NCI-H82 treated with DMSO at 0.1 percent for 48 hours (cell line): ENCODE measurements at regions not wholly inside any gene's neighbourhood (a gene's known extent, or its start where the extent isn't known, plus 50 kb on each side); places are given as distances from the start of the nearest gene placed in this dataset.

Experiments used
- DNase-seq: peaks from one replicate; lab custom pipeline; 2025; ENCODE audit not compliant: unreplicated experiment; lab: John Stamatoyannopoulos, UW

DNA sequence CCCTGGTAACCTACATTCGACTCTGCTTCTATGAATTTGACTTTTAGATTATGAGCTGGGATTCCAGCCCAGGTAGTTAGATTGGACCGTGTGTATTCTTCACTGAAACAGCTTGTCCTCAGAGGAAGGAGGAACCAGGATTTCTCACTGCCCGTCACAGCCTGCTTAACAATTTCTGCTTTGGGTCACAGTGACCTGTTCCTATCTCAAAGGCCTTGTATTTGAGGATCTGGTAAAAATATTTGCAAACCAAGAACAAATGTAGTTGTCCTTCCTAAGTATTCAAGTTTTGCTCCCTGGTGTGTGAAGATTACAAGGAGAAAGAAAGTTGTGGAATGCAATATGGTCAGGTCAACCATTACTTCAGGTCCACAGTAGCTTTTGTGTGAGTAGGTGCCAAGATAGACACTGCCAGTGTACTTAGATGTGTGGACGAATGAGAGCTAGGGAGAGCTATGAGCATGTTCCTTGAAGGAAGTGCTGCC lies 55.1 kb downstream of the KIF4B start:
- no peak for DNase-seq

DNA sequence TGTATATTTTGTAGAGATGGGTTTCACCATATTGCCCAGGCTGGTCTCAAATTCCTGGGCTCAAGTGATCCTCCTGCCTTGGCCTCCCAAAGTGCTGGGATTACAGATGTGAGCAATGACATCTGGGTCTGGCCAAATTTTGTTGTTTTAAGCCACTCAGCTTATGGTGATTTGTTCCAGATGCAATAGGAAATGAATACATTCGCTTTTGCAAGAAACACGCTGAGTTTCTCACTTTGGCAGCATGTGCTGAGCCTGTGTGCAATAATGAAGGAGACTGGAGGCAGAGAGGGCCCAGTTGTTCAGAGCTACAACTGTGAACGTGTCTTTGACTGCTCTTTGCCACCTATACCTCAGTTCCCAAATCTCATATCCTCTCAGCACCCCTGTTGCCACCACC lies 56.4 kb downstream of the KIF4B start:
- DNase-seq: no peak

DNA sequence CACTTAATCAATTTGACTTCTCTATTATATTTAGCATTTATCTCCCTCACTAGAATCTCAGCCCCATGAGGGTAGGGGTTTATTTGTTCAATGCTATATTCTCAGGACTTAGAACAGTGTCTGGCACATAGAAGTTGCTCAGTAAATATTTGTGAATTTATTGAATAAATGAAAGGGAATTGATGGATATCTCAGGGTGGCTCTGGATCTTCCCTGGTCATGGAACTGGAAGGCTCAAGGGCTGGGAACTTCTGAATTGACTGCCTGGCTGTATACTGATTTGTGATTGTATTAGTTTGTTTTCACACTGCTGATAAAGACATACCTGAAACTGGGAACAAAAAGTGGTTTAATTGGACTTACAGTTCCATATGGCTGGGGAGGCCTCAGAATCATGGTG lies 57.2 kb downstream of the KIF4B start:
- DNase-seq: no peak

DNA sequence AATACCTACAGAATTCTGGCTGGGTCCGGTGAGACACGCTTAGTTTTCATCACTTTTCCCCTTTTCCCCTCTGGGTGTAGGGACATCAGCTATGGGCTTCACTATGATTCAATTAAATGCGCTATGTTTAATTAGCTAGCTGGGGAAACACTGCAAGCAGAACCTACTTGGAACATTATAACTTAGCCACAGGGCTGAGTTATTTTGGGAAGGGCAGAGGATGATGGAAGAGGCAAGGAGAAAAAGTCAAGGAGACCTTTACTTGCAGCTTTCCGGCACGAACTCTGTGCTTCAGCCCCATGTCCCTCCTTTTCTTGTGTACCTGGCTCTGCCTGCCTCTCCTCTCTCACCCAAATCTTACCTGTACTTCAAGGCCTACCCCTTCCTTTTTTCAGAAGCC lies 62.8 kb downstream of the KIF4B start:
- DNase-seq: no peak

- DNase-seq: no peak
Measured at GRCh38 chr5:155079698-155080097, 66.1 kb downstream of the KIF4B start.

DNA sequence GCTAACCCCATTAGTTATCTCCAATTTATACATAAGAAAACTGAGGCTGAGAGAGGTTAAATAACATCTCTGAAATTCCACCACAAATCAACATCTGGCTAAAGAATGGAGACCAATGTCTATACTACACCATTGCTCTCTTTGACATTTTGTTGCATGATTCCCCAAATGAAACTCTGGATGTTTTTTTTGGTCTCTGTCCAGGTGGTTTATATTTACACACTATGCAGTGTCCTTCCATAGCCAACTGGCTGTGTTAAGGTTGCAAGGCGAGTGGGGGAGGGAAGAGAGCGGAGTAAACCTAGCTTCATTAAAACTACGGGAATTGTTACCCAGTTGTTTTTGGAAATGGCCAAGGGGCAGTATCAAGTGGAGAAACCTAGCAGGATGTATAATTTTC lies 67.2 kb downstream of the KIF4B start:
- DNase-seq: no peak

DNA sequence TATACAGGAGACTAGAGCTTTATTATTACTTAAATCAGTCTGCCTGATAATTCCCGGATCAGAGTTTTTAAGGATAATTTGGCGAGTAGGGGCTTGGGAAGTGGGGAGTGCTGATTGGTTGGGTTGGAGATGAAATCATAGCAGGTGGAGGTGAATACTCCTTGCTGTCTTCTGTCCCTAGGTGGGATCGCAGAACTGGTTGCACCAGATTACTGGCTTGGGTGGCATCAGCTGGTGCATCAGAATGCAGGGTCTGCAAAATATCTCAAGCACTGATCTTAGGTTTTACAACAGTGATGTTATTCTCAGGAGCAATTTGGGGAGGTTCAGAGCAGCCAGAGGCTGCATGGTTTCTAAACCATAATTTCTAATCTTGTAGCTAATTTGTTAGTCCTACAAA lies 68.1 kb downstream of the KIF4B start:
- no peak for DNase-seq

GRCh38 chr5:155082401-155082800 lies 68.8 kb downstream of the KIF4B start:
- DNase-seq: no peak

DNA sequence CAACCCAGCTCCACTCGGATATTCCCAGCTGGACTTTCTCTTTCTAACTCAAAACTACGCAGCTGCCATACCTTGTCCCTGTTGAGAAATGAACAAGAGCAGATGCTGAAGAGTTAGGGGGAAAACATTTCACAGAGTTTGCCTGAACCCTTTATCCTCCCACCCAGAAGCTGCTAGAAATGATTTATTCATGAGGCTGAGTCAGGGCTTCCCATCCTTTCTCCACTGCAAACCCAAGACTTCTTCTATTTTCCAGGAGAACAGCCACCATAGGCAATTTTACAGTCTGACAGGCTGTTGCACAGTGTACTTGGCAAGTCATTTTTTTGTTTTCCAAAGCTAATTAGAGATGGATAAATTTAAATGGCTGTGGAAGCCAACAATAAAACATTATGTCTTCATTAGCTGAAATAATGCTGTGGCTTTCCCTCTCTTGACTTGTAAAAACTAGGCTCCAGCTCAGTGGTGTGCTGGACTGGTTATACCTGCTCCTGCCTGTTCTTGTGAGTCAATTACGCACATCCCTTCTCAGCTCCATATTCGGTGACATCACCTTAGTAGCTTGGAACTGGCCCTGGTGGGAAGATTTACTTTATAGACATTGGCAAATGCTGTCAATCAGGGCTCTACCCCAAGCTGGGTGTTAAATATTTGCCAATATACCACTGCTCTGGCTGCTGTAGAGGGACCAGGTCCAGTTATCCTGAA lies 71.9 kb downstream of the KIF4B start:
- DNase-seq: no peak

GRCh38 chr5:155087036-155087435 lies 73.5 kb downstream of the KIF4B start:
- no peak for DNase-seq

DNA sequence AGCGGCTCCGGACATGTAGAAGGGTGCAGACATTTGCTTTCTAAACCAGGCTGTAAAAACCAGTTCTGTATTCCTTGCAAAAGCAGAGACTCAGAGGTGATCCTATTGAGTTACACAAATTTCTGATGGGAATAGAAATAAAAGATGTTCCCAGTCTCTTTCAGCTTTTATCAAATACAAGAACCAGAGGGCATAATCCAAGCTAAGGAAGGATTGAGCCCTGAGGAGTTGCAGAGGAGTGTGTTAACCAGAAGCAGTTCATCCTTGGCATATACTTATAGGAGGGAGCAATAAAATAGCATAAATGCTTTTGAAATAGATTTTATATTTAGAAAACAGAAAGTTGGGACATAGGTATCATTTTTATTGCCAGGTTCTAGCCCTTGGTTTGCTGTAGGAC lies 75.3 kb downstream of the KIF4B start:
- no peak for DNase-seq

GRCh38 chr5:155089643-155090042 lies 76.1 kb downstream of the KIF4B start:
- no peak for DNase-seq

GRCh38 chr5:155091063-155091648 lies 77.6 kb downstream of the KIF4B start:
- DNase-seq: no peak

DNA sequence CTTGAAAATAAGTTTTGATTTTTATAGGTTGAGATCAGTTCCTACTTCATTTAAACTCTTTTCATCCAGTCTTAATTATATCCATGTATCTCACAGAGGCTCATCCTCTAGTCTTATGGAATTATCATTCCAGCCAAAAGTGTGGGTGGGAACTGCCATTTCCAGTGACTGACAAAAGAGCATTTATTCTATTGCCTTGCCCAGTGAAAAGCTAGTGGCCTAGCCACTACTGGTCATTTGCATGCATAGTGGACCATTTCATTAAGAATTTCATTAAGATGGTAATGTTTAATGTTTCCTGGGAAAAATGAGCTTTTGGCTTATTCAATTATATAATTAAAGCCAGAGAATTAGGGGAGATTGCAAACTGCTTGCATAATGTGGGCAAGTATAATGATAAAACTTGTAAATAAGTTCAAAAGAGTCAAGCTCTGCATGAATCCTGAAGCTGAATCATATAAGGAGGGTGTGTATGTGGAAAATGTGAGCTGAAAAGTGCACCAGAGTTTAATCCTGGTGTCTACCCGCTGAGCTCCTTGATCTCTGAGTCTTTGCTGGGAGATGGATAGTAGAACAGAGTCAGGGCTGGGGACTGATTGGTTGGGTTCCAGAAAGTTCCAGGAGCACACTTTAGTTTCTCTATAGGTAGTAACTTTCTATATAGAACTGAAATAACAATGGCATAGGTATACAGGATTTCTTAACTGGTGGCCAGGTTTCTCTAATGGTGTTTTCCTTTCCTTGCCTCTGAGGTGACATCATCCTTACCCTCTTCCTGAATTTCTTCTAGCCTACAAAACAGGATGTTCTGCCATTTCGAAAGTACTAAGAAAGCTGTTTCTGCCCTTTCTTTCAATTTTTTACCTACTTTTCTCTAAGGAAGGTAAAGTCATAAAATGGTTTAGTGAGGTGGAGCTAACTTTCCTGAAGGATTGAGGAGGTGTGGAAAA lies 78.5 kb downstream of the KIF4B start:
- no peak for DNase-seq

DNA sequence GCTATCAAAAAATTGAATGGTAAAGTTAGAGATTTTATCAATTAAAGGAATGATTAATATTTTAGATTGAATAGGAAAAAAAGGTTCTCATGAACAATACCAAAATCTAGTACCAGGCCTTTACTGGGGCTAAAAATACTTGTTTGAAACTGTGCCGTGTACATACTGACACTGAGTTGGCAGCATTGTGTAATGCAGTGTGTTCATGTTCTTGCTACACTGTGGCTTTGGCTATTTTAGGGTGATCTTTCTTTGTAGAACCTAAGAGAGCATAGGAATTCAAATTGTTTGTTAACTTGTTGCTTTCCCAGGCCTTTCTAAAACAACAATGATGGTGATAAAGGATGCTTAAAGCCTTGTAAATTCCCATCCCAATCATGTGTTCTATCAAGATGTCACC lies 80.9 kb downstream of the KIF4B start:
- DNase-seq: no peak

GRCh38 chr5:155097995-155098394 lies 84.4 kb downstream of the KIF4B start:
- DNase-seq: no peak

DNA sequence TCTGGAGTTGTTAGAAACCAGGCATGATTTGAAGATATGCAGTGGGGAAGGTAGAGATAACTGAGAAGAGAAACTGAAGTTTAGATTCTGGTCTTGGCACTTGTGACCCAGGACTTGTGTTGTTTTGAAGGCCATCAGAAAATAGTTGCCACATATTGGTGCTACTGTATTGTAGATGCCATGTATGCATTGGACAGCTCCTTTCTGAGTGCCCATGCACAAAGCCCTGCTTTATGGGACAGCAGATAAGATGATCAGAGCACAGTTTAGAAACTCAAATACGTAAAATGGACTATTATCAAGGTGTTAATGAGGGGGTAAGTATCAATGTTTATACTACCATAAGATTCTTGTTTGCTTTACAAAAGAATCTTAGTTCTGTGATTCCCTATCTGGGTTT lies 84.9 kb downstream of the KIF4B start:
- no peak for DNase-seq

GRCh38 chr5:155101697-155102096 lies 88.1 kb downstream of the KIF4B start:
- DNase-seq: no peak

DNA sequence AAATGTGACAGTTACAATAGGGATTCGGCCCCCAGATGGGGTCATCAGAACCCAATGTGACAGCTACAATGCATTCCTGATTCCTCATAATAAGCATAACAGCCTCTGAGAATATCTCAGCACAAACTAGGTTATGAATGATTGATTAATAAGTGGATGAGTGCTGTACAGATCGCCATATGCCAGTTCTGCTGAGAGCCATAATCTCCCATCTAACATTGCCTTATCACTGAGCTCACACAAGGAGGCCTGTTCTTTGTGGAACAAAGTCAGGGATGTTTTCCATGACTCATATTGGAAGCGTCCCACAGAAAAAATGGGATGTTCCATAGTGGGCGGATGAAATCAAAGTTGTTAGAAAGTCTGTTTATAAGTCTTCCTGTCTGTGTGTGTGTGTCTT lies 89.6 kb downstream of the KIF4B start:
- no peak for DNase-seq

DNA sequence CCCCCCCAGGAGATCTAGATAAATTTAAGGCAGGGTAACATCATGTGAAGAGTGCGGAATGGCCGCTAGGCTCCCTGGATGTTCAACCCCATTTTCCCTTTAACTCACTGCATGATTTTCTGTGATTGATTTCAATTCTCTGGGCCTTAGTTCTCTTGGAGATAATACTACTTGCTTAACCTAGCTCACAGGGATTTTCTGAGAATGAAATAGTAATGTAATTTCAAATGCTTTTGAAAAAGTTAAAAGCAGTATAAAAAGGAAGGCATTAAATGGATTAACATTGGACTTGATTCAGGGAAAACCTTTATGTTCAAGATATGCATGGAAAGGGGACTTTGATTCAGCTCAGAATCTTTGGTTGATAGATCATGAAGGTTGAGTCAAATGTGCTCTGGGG lies 90.9 kb downstream of the KIF4B start:
- DNase-seq: no peak

GRCh38 chr5:155106221-155106620 lies 92.7 kb downstream of the KIF4B start:
- no peak for DNase-seq

- no peak for DNase-seq
Measured at GRCh38 chr5:155113888-155114287, 100.3 kb downstream of the KIF4B start.
